H1 (cell line): ENCODE measurements at regions not wholly inside any gene's neighbourhood (a gene's known extent, or its start where the extent isn't known, plus 50 kb on each side); places are given as distances from the start of the nearest gene placed in this dataset.

Experiments
- CTCF ChIA-PET: fragments of 300-600 bp; sonication (Branson Sonifier 250); formaldehyde crosslinking; loops from one replicate; lab custom pipeline; 2021; ENCODE audit not compliant: partially characterized antibody; lab: Charles Lee
- POLR2A ChIA-PET: fragments of 300-600 bp; sonication (Branson Sonifier 250); formaldehyde crosslinking; loops from one replicate; lab custom pipeline; 2021; ENCODE audit warnings: inconsistent platforms; ENCODE audit not compliant: partially characterized antibody; lab: Charles Lee
- DNase-seq, 2 experiments: peaks; one replicate each; pipeline versions ENCODE4 v3.0.0 to v3.0.0-alpha.2; 2010 to 2022; ENCODE audit warnings: low spot score in 2 of 2, low read depth in 1 of 2, mixed read lengths in 1 of 2
- FAIRE-seq: peaks from 2 replicates; lab custom pipeline; 2011; peaks lifted over from hg19 to GRCh38; lab: Jason Lieb, UNC
- H2AFZ ChIP-seq: 2 replicates; pipeline ENCODE4 v1.8.1; 2012; ENCODE audit warnings: low read length, inconsistent platforms
- H2AK5ac ChIP-seq: 2 replicates; pipeline ENCODE4 v1.6.1; 2013; ENCODE audit warnings: low read depth, low read length
- H2BK120ac ChIP-seq: replicated peaks from 2 replicates; pipeline ENCODE3; 2013; ENCODE audit warnings: low read depth, low read length, inconsistent platforms
- H2BK12ac ChIP-seq: 2 replicates; pipeline ENCODE4 v1.6.1; 2013; ENCODE audit warnings: low read depth, low read length
- H2BK15ac ChIP-seq: 2 replicates; pipeline ENCODE4 v1.6.1; 2013; ENCODE audit warnings: low read length
- H2BK20ac ChIP-seq: 2 replicates; pipeline ENCODE4 v1.6.1; 2013; ENCODE audit warnings: low read length
- H2BK5ac ChIP-seq: 2 replicates; pipeline ENCODE4 v1.6.1; 2013; ENCODE audit warnings: low read depth, low read length
- H3K14ac ChIP-seq: 2 replicates; pipeline ENCODE4 v1.6.1; 2013; ENCODE audit warnings: inconsistent platforms; ENCODE audit not compliant: insufficient read length
- H3K18ac ChIP-seq: 2 replicates; pipeline ENCODE4 v1.6.1; 2013; ENCODE audit warnings: low read length; ENCODE audit errors: extremely low read depth
- H3K23ac ChIP-seq: 2 replicates; pipeline ENCODE4 v1.6.1; 2013; ENCODE audit warnings: inconsistent platforms; ENCODE audit not compliant: insufficient read length
- H3K23me2 ChIP-seq: 2 replicates; pipeline ENCODE4 v1.6.1; 2013; ENCODE audit warnings: low read depth, low read length
- H3K27ac ChIP-seq: 2 replicates; pipeline ENCODE4 v1.6.1; 2011; ENCODE audit warnings: low read depth, low read length, inconsistent platforms
- H3K27me3 ChIP-seq, 4 experiments: replicated peaks in 1 of 4; 1 replicate in 1 of 4; 2 replicates in 3 of 4; pipeline versions ENCODE4 v1.6.1 to v1.8.1; 2011 to 2013; ENCODE audit warnings: low read length in 3 of 4, mild to moderate bottlenecking in 3 of 4, inconsistent platforms in 2 of 4, mixed read lengths in 2 of 4, moderate library complexity in 1 of 4; ENCODE audit not compliant: control insufficient read depth in 3 of 4, insufficient read depth in 3 of 4; ENCODE audit errors: extremely low read depth in 1 of 4
- H3K36me3 ChIP-seq, 4 experiments: 2 replicates each; pipeline versions ENCODE4 v1.6.1 to v1.8.1; 2011 to 2013; ENCODE audit warnings: mild to moderate bottlenecking in 4 of 4, low read length in 3 of 4, moderate library complexity in 2 of 4, control low read depth in 1 of 4, inconsistent platforms in 1 of 4; ENCODE audit not compliant: insufficient read depth in 4 of 4, control insufficient read depth in 2 of 4
- H3K4ac ChIP-seq: replicated peaks from 2 replicates; pipeline ENCODE3; 2013; ENCODE audit warnings: low read length, low read depth, mixed read lengths, inconsistent platforms; ENCODE audit not compliant: insufficient read length
- H3K4me1 ChIP-seq, 4 experiments: replicated peaks in 1 of 4; 1 replicate in 1 of 4; 2 replicates in 3 of 4; pipeline versions ENCODE4 v1.6.1 to v1.8.1; 2011 to 2013; ENCODE audit warnings: low read length in 3 of 4, inconsistent platforms in 2 of 4, mixed read lengths in 1 of 4; ENCODE audit not compliant: insufficient read depth in 4 of 4, control insufficient read depth in 3 of 4
- H3K4me2 ChIP-seq, 2 experiments: 2 replicates each; pipeline versions ENCODE4 v1.6.1 to v1.8.1; 2011 to 2013; ENCODE audit warnings: low read depth in 2 of 2, low read length in 2 of 2, control low read depth in 1 of 2, inconsistent platforms in 1 of 2, mild to moderate bottlenecking in 1 of 2; ENCODE audit not compliant: insufficient read depth in 1 of 2
- H3K4me3 ChIP-seq, 4 experiments: fragments of 200-600, 300-600 bp in 1 of 4; sonication (generic), shearing (Covaris generic), sonication (Bioruptor Twin) in 1 of 4; 2 replicates each; pipeline versions ENCODE4 v1.5.1 to v1.8.1; 2011 to 2016; ENCODE audit warnings: low read length in 4 of 4, low read depth in 3 of 4, control low read depth in 2 of 4, inconsistent platforms in 2 of 4, mild to moderate bottlenecking in 2 of 4, mixed read lengths in 1 of 4, moderate library complexity in 1 of 4; ENCODE audit not compliant: insufficient read depth in 2 of 4; ENCODE audit errors: extremely low read depth in 1 of 4
- H3K56ac ChIP-seq: replicated peaks from 2 replicates; pipeline ENCODE3; 2013; ENCODE audit warnings: low read depth, mild to moderate bottlenecking, mixed read lengths, low read length, inconsistent platforms; ENCODE audit not compliant: insufficient read length
- H3K79me1 ChIP-seq: 2 replicates; pipeline ENCODE4 v1.6.1; 2013; ENCODE audit warnings: low read depth, low read length, control low read depth
- H3K79me2 ChIP-seq, 2 experiments: 2 replicates each; pipeline versions ENCODE4 v1.6.1 to v1.8.1; 2012 to 2013; ENCODE audit warnings: low read length in 2 of 2, mild to moderate bottlenecking in 2 of 2, inconsistent platforms in 1 of 2; ENCODE audit not compliant: insufficient read depth in 2 of 2, control insufficient read depth in 1 of 2
- H3K9ac ChIP-seq, 4 experiments: replicated peaks in 1 of 4; 1 replicate in 1 of 4; 2 replicates in 3 of 4; pipeline versions ENCODE4 v1.6.1 to v1.8.1; 2011 to 2013; ENCODE audit warnings: low read depth in 3 of 4, low read length in 3 of 4, control low read depth in 2 of 4, mild to moderate bottlenecking in 2 of 4, moderate library complexity in 2 of 4, inconsistent platforms in 1 of 4; ENCODE audit errors: extremely low read depth in 1 of 4
- H3K9me3 ChIP-seq, 2 experiments: 2 replicates each; pipeline versions ENCODE4 v1.6.1 to v1.8.1; 2012 to 2013; ENCODE audit warnings: mild to moderate bottlenecking in 2 of 2, moderate library complexity in 2 of 2, control low read depth in 1 of 2, inconsistent platforms in 1 of 2, low read depth in 1 of 2, low read length in 1 of 2, mixed read lengths in 1 of 2; ENCODE audit not compliant: insufficient read depth in 2 of 2
- H4K20me1 ChIP-seq, 2 experiments: replicated peaks in 1 of 2; 2 replicates each; pipeline versions ENCODE3 to v1.8.1; 2011 to 2013; ENCODE audit warnings: inconsistent platforms in 2 of 2, low read length in 2 of 2, mild to moderate bottlenecking in 1 of 2; ENCODE audit not compliant: insufficient read depth in 2 of 2, control insufficient read depth in 1 of 2
- H4K5ac ChIP-seq: 2 replicates; pipeline ENCODE4 v1.6.1; 2013; ENCODE audit warnings: low read length, low read depth, mixed read lengths, inconsistent platforms; ENCODE audit not compliant: insufficient read length
- H4K8ac ChIP-seq: 2 replicates; pipeline ENCODE4 v1.8.0; 2013; ENCODE audit warnings: mild to moderate bottlenecking, moderate library complexity, low read length, inconsistent platforms; ENCODE audit not compliant: insufficient read depth; ENCODE audit errors: extremely low read depth
- H4K91ac ChIP-seq: replicated peaks from 2 replicates; pipeline ENCODE3; 2013; ENCODE audit warnings: low read length, mixed read lengths, inconsistent platforms; ENCODE audit not compliant: insufficient read length
- ATF2 ChIP-seq: IDR thresholded peaks from 2 replicates; pipeline ENCODE4 v1.6.1; 2012; ENCODE audit warnings: low read length, inconsistent platforms
- CHD1 ChIP-seq: IDR thresholded peaks from 2 replicates; pipeline ENCODE4 v1.6.1; 2012; ENCODE audit warnings: low read depth, low read length, improper control_type of control experiment
- CTCF ChIP-seq, 3 experiments: IDR thresholded peaks; 1 replicate in 2 of 3; 2 replicates in 1 of 3; pipeline versions ENCODE4 v1.5.1 to v1.6.1; 2011; ENCODE audit warnings: low read length in 3 of 3, mild to moderate bottlenecking in 3 of 3, inconsistent platforms in 2 of 3, low read depth in 1 of 3, moderate library complexity in 1 of 3; ENCODE audit not compliant: insufficient read depth in 1 of 3; ENCODE audit errors: control extremely low read depth in 1 of 3
- EZH2 ChIP-seq: fragments of 200-600 bp; sonication (generic); IDR thresholded peaks from 2 replicates; pipeline ENCODE4 v1.7.1; 2012; ENCODE audit warnings: low read depth, mild to moderate bottlenecking, moderate library complexity, low read length, inconsistent platforms; ENCODE audit not compliant: severe bottlenecking
- HDAC6 ChIP-seq: IDR thresholded peaks from one replicate; pipeline ENCODE4 v1.7.1; 2012; ENCODE audit warnings: low read depth, mild to moderate bottlenecking, inconsistent platforms, low read length, moderate library complexity
- RNF2 ChIP-seq: fragments of 200-900, 300-1000 bp; sonication (generic); IDR thresholded peaks from 2 replicates; pipeline ENCODE4 v1.7.1; 2016; ENCODE audit warnings: borderline replicate concordance, low read depth, mild to moderate bottlenecking, antibody characterized with exemption, low read length; ENCODE audit not compliant: poor library complexity, severe bottlenecking; ENCODE audit errors: missing control alignments
- WGBS, 2 experiments: shearing (Covaris generic) in 1 of 2; methylation state at CpG; one replicate each; pipeline versions ENCODE4 v1.1.6 to v1.1.7; 2013 to 2015; ENCODE audit warnings: low lambda C conversion rate in 2 of 2, mixed read lengths in 2 of 2, inconsistent platforms in 1 of 2, low coverage in 1 of 2, missing lambda C conversion rate in 1 of 2; ENCODE audit not compliant: insufficient replicate concordance in 2 of 2, insufficient coverage in 1 of 2, insufficient read length in 1 of 2; ENCODE audit errors: extremely low coverage in 1 of 2, missing lambda C conversion rate in 1 of 2; 5-methylcytosine and 5-hydroxymethylcytosine counted together

GRCh38 chr10:2262333-2262732 is 525.0 kb upstream of the ADARB2 start:
- 88% methylated on average over 2 of the region's 2 CpGs; no CpG with 5 or more reads in 1 of the 2 experiments for WGBS, 2 experiments
- Histone ChIP-seq H4K8ac (no peak overlapping the region), H3K23ac (no peak overlapping the region), H2BK12ac (no peak overlapping the region), H3K18ac (no peak overlapping the region), H2BK20ac (no peak overlapping the region), H3K4me3 (no peak overlapping the region), H3K79me2 (no peaks in the 10 kb centered on the region), H3K36me3 (no peaks in the 10 kb centered on the region), H2BK5ac (no peak overlapping the region), H4K20me1 (no peaks in the 10 kb centered on the region), H3K9me3 (peaks cover 3 to 5% of the 10 kb centered on the region in 2 experiments; a peak in 2 of 4 replicates), H3K27me3 (no peaks in the 10 kb centered on the region), H3K23me2 (no peaks in the 10 kb centered on the region), H3K79me1 (no peaks in the 10 kb centered on the region), H4K91ac (no peak overlapping the region), H3K27ac (no peak overlapping the region), H3K56ac (no peak overlapping the region), H4K5ac (no peak overlapping the region), H3K14ac (no peak overlapping the region), H2AK5ac (no peak overlapping the region), H2BK120ac (no peak overlapping the region), H3K4ac (no peak overlapping the region), H3K4me2 (no peak overlapping the region), H2BK15ac (no peak overlapping the region), H3K4me1 (no peaks in the 10 kb centered on the region), H2AFZ (no peak overlapping the region), H3K9ac (no peak overlapping the region)
- no peak for TF ChIP-seq RNF2
- no peak for TF ChIP-seq EZH2
- no peak for TF ChIP-seq CTCF (IDR thresholded peaks at IDR 0.05; ENCODE audit: control extremely low read depth in 1 of 3, insufficient read depth in 1 of 3, low read depth in 1 of 3, low read length in 3 of 3)
- TF ChIP-seq HDAC6, result no peak
- TF ChIP-seq ATF2, result no peak
- no peak for TF ChIP-seq CHD1
- ChIA-PET POLR2A (no interaction called here), CTCF (interaction anchor here (0.6 to 0.7 kb wide), 2 partner anchors 107 to 112 kb away, joined by 3 read pairs; no protein-coding TSS in a partner anchor)
- no peak for FAIRE-seq
- no peak for DNase-seq
